NCI-H510A treated with DMSO at 0.1 percent for 48 hours (cell line): ENCODE measurements at regions not wholly inside any gene's neighbourhood (a gene's known extent, or its start where the extent isn't known, plus 50 kb on each side); places are given as distances from the start of the nearest gene placed in this dataset.

ENCODE experiments used
- DNase-seq: peaks from one replicate; lab custom pipeline; 2025; lab: John Stamatoyannopoulos, UW

GRCh38 chr5:4520559-4520958, 619.6 kb upstream of the ADAMTS16 start:
- no peak for DNase-seq

- no peak for DNase-seq
Observed at GRCh38 chr5:4523038-4523437, 617.1 kb upstream of the ADAMTS16 start.

GRCh38 chr5:4531756-4532704, 608.1 kb upstream of the ADAMTS16 start:
- no peak for DNase-seq

- no peak for DNase-seq
Observed at GRCh38 chr5:4532705-4533080, 607.4 kb upstream of the ADAMTS16 start.

- DNase-seq: no peak
Observed at GRCh38 chr5:4533457-4534105, 606.5 kb upstream of the ADAMTS16 start.

- DNase-seq: no peak
Observed at GRCh38 chr5:4537489-4537888, 602.6 kb upstream of the ADAMTS16 start.

GRCh38 chr5:4540375-4541173, 599.6 kb upstream of the ADAMTS16 start:
- DNase-seq: no peak

- DNase-seq: no peak
Observed at GRCh38 chr5:4541334-4541733, 598.8 kb upstream of the ADAMTS16 start.

- DNase-seq: no peak
Observed at GRCh38 chr5:4542145-4542778, 597.9 kb upstream of the ADAMTS16 start.

GRCh38 chr5:4544049-4544670, 596.0 kb upstream of the ADAMTS16 start:
- DNase-seq: no peak

- no peak for DNase-seq
Observed at GRCh38 chr5:4547547-4547946, 592.6 kb upstream of the ADAMTS16 start.

- no peak for DNase-seq
Observed at GRCh38 chr5:4548341-4548740, 591.8 kb upstream of the ADAMTS16 start.

- DNase-seq: no peak
Observed at GRCh38 chr5:4549351-4549750, 590.8 kb upstream of the ADAMTS16 start.

GRCh38 chr5:4551034-4551433, 589.1 kb upstream of the ADAMTS16 start:
- no peak for DNase-seq

GRCh38 chr5:4553130-4553529, 587.0 kb upstream of the ADAMTS16 start:
- no peak for DNase-seq

GRCh38 chr5:4553978-4554377, 586.2 kb upstream of the ADAMTS16 start:
- DNase-seq: no peak

GRCh38 chr5:4555725-4556285, 584.3 kb upstream of the ADAMTS16 start:
- DNase-seq: no peak

GRCh38 chr5:4561403-4561802, 578.7 kb upstream of the ADAMTS16 start:
- DNase-seq: no peak

GRCh38 chr5:4563400-4563799, 576.7 kb upstream of the ADAMTS16 start:
- DNase-seq: no peak

GRCh38 chr5:4570047-4570995, 569.8 kb upstream of the ADAMTS16 start:
- DNase-seq: no peak
